ENCODE measurements at regions not wholly inside any gene's neighbourhood (a gene's known extent, or its start where the extent isn't known, plus 50 kb on each side); places are given as distances from the start of the nearest gene placed in this dataset.

GRCh38 chr11:92324890-92325289 is 100.3 kb downstream of the FAT3 start:
- Histone ChIP-seq H3K9me2 (ENCODE audit: insufficient read depth) (no peaks in the 10 kb centered on the region), H3K4me1 (ENCODE audit: insufficient read depth) (peaks cover 44% of the 10 kb centered on the region), H3K36me3 (ENCODE audit: insufficient read depth) (0 out of 2 replicates have a peak, but pooled peaks cover 3% of the 10 kb centered on the region), H2AFZ (no peak overlapping the region), H3K4me3 (no peak overlapping the region), H4K20me1 (replicated peaks; ENCODE audit: insufficient read depth) (no peaks in the 10 kb centered on the region), H3F3A (replicated peaks; ENCODE audit: low read depth) (no peaks in the 10 kb centered on the region), H3K4me2 (no peak overlapping the region), H3K27me3 (ENCODE audit: insufficient read depth) (no peaks in the 10 kb centered on the region), H3K27ac (ENCODE audit: low read depth) (no peak overlapping the region), H3K79me2 (replicated peaks; ENCODE audit: insufficient read depth) (peaks cover 80% of the 10 kb centered on the region)
- Mint-ChIP-seq H3K4me3 (no peak overlapping the region), H3K27ac (no peak overlapping the region), H3K9me3 (peaks cover 14% of the 10 kb centered on the region), H3K36me3 (ENCODE audit: low read depth) (peaks cover 28% of the 10 kb centered on the region), H3K27me3 (ENCODE audit: insufficient read depth, low read depth, poor library complexity) (peaks cover 5% of the 10 kb centered on the region), H3K4me1 (peaks cover 53% of the 10 kb centered on the region)
- DNase-seq (ENCODE audit: low spot score) (no peak), ATAC-seq (no peak)
- TF ChIP-seq NANOG (IDR thresholded peaks at IDR 0.05; ENCODE audit: borderline replicate concordance) (no peak), ZNF114 (CRISPR knock-in tag; IDR thresholded peaks at IDR 0.05) (no peak), EZH2 (IDR thresholded peaks at IDR 0.05; ENCODE audit: low read depth, unreplicated experiment) (no peak), ETS1 (IDR thresholded peaks at IDR 0.05) (no peak), EZH2phosphoT487 (IDR thresholded peaks at IDR 0.05; ENCODE audit: unreplicated experiment) (no peak), POLR2AphosphoS5 (IDR thresholded peaks at IDR 0.05; ENCODE audit: low read depth) (no peak), STAT1 (IDR thresholded peaks at IDR 0.05; ENCODE audit: unreplicated experiment) (no peak), ZNF331 (CRISPR knock-in tag; IDR thresholded peaks at IDR 0.05; ENCODE audit: low read depth) (no peak), JUNB (IDR thresholded peaks at IDR 0.05; ENCODE audit: unreplicated experiment) (no peak), CREB1 (CRISPR knock-in tag; IDR thresholded peaks at IDR 0.05; ENCODE audit: low read depth) (no peak)
- TF ChIP-seq, protein P1, sequence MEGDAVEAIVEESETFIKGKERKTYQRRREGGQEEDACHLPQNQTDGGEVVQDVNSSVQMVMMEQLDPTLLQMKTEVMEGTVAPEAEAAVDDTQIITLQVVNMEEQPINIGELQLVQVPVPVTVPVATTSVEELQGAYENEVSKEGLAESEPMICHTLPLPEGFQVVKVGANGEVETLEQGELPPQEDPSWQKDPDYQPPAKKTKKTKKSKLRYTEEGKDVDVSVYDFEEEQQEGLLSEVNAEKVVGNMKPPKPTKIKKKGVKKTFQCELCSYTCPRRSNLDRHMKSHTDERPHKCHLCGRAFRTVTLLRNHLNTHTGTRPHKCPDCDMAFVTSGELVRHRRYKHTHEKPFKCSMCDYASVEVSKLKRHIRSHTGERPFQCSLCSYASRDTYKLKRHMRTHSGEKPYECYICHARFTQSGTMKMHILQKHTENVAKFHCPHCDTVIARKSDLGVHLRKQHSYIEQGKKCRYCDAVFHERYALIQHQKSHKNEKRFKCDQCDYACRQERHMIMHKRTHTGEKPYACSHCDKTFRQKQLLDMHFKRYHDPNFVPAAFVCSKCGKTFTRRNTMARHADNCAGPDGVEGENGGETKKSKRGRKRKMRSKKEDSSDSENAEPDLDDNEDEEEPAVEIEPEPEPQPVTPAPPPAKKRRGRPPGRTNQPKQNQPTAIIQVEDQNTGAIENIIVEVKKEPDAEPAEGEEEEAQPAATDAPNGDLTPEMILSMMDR (conservative IDR thresholded peaks at IDR 0.05; ENCODE audit: low read depth in 2 of 2): no peak
- TF ChIP-seq, protein P2, sequence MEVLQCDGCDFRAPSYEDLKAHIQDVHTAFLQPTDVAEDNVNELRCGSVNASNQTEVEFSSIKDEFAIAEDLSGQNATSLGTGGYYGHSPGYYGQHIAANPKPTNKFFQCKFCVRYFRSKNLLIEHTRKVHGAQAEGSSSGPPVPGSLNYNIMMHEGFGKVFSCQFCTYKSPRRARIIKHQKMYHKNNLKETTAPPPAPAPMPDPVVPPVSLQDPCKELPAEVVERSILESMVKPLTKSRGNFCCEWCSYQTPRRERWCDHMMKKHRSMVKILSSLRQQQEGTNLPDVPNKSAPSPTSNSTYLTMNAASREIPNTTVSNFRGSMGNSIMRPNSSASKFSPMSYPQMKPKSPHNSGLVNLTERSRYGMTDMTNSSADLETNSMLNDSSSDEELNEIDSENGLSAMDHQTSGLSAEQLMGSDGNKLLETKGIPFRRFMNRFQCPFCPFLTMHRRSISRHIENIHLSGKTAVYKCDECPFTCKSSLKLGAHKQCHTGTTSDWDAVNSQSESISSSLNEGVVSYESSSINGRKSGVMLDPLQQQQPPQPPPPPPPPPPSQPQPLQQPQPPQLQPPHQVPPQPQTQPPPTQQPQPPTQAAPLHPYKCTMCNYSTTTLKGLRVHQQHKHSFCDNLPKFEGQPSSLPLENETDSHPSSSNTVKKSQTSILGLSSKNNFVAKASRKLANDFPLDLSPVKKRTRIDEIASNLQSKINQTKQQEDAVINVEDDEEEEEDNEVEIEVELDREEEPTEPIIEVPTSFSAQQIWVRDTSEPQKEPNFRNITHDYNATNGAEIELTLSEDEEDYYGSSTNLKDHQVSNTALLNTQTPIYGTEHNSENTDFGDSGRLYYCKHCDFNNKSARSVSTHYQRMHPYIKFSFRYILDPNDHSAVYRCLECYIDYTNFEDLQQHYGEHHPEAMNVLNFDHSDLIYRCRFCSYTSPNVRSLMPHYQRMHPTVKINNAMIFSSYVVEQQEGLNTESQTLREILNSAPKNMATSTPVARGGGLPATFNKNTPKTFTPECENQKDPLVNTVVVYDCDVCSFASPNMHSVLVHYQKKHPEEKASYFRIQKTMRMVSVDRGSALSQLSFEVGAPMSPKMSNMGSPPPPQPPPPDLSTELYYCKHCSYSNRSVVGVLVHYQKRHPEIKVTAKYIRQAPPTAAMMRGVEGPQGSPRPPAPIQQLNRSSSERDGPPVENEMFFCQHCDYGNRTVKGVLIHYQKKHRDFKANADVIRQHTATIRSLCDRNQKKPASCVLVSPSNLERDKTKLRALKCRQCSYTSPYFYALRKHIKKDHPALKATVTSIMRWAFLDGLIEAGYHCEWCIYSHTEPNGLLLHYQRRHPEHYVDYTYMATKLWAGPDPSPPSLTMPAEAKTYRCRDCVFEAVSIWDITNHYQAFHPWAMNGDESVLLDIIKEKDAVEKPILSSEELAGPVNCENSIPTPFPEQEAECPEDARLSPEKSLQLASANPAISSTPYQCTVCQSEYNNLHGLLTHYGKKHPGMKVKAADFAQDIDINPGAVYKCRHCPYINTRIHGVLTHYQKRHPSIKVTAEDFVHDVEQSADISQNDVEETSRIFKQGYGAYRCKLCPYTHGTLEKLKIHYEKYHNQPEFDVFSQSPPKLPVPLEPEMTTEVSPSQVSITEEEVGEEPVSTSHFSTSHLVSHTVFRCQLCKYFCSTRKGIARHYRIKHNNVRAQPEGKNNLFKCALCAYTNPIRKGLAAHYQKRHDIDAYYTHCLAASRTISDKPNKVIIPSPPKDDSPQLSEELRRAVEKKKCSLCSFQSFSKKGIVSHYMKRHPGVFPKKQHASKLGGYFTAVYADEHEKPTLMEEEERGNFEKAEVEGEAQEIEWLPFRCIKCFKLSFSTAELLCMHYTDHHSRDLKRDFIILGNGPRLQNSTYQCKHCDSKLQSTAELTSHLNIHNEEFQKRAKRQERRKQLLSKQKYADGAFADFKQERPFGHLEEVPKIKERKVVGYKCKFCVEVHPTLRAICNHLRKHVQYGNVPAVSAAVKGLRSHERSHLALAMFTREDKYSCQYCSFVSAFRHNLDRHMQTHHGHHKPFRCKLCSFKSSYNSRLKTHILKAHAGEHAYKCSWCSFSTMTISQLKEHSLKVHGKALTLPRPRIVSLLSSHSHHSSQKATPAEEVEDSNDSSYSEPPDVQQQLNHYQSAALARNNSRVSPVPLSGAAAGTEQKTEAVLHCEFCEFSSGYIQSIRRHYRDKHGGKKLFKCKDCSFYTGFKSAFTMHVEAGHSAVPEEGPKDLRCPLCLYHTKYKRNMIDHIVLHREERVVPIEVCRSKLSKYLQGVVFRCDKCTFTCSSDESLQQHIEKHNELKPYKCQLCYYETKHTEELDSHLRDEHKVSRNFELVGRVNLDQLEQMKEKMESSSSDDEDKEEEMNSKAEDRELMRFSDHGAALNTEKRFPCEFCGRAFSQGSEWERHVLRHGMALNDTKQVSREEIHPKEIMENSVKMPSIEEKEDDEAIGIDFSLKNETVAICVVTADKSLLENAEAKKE (CRISPR knock-in tag; IDR thresholded peaks at IDR 0.05): no peak
- TF ChIP-seq, protein P3, sequence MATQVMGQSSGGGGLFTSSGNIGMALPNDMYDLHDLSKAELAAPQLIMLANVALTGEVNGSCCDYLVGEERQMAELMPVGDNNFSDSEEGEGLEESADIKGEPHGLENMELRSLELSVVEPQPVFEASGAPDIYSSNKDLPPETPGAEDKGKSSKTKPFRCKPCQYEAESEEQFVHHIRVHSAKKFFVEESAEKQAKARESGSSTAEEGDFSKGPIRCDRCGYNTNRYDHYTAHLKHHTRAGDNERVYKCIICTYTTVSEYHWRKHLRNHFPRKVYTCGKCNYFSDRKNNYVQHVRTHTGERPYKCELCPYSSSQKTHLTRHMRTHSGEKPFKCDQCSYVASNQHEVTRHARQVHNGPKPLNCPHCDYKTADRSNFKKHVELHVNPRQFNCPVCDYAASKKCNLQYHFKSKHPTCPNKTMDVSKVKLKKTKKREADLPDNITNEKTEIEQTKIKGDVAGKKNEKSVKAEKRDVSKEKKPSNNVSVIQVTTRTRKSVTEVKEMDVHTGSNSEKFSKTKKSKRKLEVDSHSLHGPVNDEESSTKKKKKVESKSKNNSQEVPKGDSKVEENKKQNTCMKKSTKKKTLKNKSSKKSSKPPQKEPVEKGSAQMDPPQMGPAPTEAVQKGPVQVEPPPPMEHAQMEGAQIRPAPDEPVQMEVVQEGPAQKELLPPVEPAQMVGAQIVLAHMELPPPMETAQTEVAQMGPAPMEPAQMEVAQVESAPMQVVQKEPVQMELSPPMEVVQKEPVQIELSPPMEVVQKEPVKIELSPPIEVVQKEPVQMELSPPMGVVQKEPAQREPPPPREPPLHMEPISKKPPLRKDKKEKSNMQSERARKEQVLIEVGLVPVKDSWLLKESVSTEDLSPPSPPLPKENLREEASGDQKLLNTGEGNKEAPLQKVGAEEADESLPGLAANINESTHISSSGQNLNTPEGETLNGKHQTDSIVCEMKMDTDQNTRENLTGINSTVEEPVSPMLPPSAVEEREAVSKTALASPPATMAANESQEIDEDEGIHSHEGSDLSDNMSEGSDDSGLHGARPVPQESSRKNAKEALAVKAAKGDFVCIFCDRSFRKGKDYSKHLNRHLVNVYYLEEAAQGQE (IDR thresholded peaks at IDR 0.05; ENCODE audit: unreplicated experiment): no peak

All from GM23338 (cell line).